ENCODE measurements at regions not wholly inside any gene's neighbourhood (a gene's known extent, or its start where the extent isn't known, plus 50 kb on each side); places are given as distances from the start of the nearest gene placed in this dataset.

GRCh38 chr11:37298173-37298572, 700.1 kb upstream of the RAG2 start:
- no peaks in the 10 kb centered on the region for H4K20me1 ChIP-seq (ENCODE audit: control insufficient read depth, insufficient read depth)
- ChIA-PET POLR2A (no interaction called here), SMC1A (ENCODE audit: uncharacterized antibody, unreplicated experiment) (no interaction called here), CTCF (no interaction called here), RAD21 (ENCODE audit: unreplicated experiment) (no interaction called here)
- H3K4me1 ChIP-seq (ENCODE audit: control insufficient read depth, insufficient read depth, low read length) = no peaks in the 10 kb centered on the region
- no peak for ATAC-seq
- no peaks in the 10 kb centered on the region for H3K36me3 ChIP-seq (ENCODE audit: control insufficient read depth in 2 of 2, insufficient read depth in 2 of 2, low read length in 1 of 2)
- no peak overlapping the region for H2AFZ ChIP-seq (ENCODE audit: control insufficient read depth, low read depth, low read length)
- no peak for FAIRE-seq
- no peak overlapping the region for H3K4me2 ChIP-seq (ENCODE audit: control insufficient read depth, insufficient read depth)
- BruUV-seq (replicated peaks) = no TSS peak
- H3K27ac ChIP-seq (ENCODE audit: control insufficient read depth, insufficient read depth) = no peak overlapping the region
- H3K9ac ChIP-seq (ENCODE audit: control insufficient read depth, insufficient read depth, low read length) = no peak overlapping the region
- H3K79me2 ChIP-seq (ENCODE audit: control insufficient read depth, insufficient read depth, low read length) = no peaks in the 10 kb centered on the region
- H3K4me3 ChIP-seq = no peak overlapping the region
- no peaks in the 10 kb centered on the region for H3K9me3 ChIP-seq (replicated peaks; ENCODE audit: control insufficient read depth, insufficient read depth, low read length)
- WGBS (ENCODE audit: insufficient coverage, insufficient replicate concordance, low lambda C conversion rate, missing lambda C conversion rate) = 2% methylated on average over 2 of the region's 2 CpGs
- H3K27me3 ChIP-seq (replicated peaks in 1 of 2; ENCODE audit: control insufficient read depth in 2 of 2, insufficient read depth in 2 of 2, low read length in 1 of 2) = no peaks in the 10 kb centered on the region
- DNase-seq (ENCODE audit: low read depth, low spot score) = no peak
- in situ Hi-C loops (cut with MboI) = no loop called here
- intact Hi-C loops (cut with micrococcal nuclease; ENCODE audit: unreplicated experiment) = no loop called here
- no peak for TF ChIP-seq SMARCA5 (IDR thresholded peaks at IDR 0.05)
- TF ChIP-seq, protein P1, sequence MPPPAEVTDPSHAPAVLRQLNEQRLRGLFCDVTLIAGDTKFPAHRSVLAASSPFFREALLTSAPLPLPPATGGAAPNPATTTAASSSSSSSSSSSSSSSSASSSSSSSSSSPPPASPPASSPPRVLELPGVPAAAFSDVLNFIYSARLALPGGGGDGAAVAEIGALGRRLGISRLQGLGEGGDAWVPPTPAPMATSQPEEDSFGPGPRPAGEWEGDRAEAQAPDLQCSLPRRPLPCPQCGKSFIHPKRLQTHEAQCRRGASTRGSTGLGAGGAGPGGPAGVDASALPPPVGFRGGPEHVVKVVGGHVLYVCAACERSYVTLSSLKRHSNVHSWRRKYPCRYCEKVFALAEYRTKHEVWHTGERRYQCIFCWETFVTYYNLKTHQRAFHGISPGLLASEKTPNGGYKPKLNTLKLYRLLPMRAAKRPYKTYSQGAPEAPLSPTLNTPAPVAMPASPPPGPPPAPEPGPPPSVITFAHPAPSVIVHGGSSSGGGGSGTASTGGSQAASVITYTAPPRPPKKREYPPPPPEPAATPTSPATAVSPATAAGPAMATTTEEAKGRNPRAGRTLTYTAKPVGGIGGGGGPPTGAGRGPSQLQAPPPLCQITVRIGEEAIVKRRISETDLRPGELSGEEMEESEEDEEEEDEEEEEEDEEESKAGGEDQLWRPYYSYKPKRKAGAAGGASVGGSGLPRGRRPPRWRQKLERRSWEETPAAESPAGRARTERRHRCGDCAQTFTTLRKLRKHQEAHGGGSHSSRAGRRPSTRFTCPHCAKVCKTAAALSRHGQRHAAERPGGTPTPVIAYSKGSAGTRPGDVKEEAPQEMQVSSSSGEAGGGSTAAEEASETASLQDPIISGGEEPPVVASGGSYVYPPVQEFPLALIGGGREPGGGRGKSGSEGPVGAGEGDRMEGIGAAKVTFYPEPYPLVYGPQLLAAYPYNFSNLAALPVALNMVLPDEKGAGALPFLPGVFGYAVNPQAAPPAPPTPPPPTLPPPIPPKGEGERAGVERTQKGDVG (CRISPR knock-in tag; IDR thresholded peaks at IDR 0.05) = no peak
- TF ChIP-seq SIN3A (IDR thresholded peaks at IDR 0.05; ENCODE audit: low read depth, low read length) = no peak
- TF ChIP-seq, protein P2, sequence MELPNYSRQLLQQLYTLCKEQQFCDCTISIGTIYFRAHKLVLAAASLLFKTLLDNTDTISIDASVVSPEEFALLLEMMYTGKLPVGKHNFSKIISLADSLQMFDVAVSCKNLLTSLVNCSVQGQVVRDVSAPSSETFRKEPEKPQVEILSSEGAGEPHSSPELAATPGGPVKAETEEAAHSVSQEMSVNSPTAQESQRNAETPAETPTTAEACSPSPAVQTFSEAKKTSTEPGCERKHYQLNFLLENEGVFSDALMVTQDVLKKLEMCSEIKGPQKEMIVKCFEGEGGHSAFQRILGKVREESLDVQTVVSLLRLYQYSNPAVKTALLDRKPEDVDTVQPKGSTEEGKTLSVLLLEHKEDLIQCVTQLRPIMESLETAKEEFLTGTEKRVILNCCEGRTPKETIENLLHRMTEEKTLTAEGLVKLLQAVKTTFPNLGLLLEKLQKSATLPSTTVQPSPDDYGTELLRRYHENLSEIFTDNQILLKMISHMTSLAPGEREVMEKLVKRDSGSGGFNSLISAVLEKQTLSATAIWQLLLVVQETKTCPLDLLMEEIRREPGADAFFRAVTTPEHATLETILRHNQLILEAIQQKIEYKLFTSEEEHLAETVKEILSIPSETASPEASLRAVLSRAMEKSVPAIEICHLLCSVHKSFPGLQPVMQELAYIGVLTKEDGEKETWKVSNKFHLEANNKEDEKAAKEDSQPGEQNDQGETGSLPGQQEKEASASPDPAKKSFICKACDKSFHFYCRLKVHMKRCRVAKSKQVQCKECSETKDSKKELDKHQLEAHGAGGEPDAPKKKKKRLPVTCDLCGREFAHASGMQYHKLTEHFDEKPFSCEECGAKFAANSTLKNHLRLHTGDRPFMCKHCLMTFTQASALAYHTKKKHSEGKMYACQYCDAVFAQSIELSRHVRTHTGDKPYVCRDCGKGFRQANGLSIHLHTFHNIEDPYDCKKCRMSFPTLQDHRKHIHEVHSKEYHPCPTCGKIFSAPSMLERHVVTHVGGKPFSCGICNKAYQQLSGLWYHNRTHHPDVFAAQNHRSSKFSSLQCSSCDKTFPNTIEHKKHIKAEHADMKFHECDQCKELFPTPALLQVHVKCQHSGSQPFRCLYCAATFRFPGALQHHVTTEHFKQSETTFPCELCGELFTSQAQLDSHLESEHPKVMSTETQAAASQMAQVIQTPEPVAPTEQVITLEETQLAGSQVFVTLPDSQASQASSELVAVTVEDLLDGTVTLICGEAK (IDR thresholded peaks at IDR 0.05; ENCODE audit: borderline replicate concordance) = no peak
- TF ChIP-seq ESRRA (IDR thresholded peaks at IDR 0.05; ENCODE audit: low read length) = no peak
- TF ChIP-seq FOXK2 (IDR thresholded peaks at IDR 0.05) = no peak
- no peak for TF ChIP-seq ZNF24 (IDR thresholded peaks at IDR 0.05)
- TF ChIP-seq, protein P3, sequence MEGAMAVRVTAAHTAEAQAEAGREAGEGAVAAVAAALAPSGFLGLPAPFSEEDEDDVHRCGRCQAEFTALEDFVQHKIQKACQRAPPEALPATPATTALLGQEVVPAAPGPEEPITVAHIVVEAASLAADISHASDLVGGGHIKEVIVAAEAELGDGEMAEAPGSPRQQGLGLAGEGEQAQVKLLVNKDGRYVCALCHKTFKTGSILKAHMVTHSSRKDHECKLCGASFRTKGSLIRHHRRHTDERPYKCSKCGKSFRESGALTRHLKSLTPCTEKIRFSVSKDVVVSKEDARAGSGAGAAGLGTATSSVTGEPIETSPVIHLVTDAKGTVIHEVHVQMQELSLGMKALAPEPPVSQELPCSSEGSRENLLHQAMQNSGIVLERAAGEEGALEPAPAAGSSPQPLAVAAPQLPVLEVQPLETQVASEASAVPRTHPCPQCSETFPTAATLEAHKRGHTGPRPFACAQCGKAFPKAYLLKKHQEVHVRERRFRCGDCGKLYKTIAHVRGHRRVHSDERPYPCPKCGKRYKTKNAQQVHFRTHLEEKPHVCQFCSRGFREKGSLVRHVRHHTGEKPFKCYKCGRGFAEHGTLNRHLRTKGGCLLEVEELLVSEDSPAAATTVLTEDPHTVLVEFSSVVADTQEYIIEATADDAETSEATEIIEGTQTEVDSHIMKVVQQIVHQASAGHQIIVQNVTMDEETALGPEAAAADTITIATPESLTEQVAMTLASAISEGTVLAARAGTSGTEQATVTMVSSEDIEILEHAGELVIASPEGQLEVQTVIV (IDR thresholded peaks at IDR 0.05; ENCODE audit: borderline replicate concordance, partially characterized antibody) = no peak
- no peak for TF ChIP-seq SMC3 (IDR thresholded peaks at IDR 0.05; ENCODE audit: borderline replicate concordance, low read length)
- no peak for TF ChIP-seq MYB (IDR thresholded peaks at IDR 0.05; ENCODE audit: borderline replicate concordance, low read depth, low read length)
- TF ChIP-seq RAD21 (IDR thresholded peaks at IDR 0.05; ENCODE audit: insufficient read depth, low read depth, low read length) = no peak
- no peak for TF ChIP-seq KAT2A (conservative IDR thresholded peaks at IDR 0.05; ENCODE audit: control insufficient read depth, low read depth, low read length)

All from GM12878 (cell line).